Upper lobe of left lung (tissue), 4 donors: ENCODE measurements at regions not wholly inside any gene's neighbourhood (a gene's known extent, or its start where the extent isn't known, plus 50 kb on each side); places are given as distances from the start of the nearest gene placed in this dataset.

Experiments
- CTCF ChIP-seq, 6 experiments: fragments of 450-650 bp in 4 of 6; fragments of 200-600 bp in 2 of 6; sonication (generic) in 2 of 6; IDR thresholded peaks; one replicate each; pipeline ENCODE4 v1.5.1; 2016 to 2019; ENCODE audit warnings: antibody characterized with exemption in 6 of 6
- EP300 ChIP-seq, 4 donors: sonication (generic); formaldehyde crosslinking; IDR thresholded peaks; one replicate each; pipeline ENCODE4 v1.5.1; 2017; ENCODE audit warnings: antibody characterized with exemption in 4 of 4, control low read depth in 2 of 4

DNA sequence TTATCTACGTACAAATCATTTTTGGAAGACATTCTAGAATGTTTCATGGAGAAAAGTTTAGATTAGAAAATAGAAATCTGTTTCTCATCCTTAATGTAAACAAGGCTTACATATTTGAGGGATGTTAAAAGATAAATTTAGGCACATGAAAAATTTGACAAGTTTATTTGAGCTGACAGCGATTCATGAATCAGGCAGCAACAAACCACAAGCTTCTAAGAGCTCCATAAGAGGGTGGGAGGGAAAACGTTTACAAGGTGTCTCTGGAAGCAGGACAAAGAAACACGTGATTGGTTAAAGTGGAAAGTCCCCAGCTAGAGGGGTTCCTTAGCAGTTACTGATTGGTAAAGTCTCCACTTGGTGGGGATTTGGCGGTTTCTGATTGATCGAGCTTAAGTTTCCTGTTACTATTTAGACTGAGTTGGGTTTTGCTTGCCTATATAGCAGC is 228.9 kb upstream of the PITRM1 start:
- TF ChIP-seq EP300 (IDR thresholded peaks at IDR 0.05): no peak
- TF ChIP-seq CTCF (IDR thresholded peaks at IDR 0.05): no peak
